H9 (cell line): ENCODE measurements at regions not wholly inside any gene's neighbourhood (a gene's known extent, or its start where the extent isn't known, plus 50 kb on each side); places are given as distances from the start of the nearest gene placed in this dataset.

ENCODE experiments used
- DNase-seq: peaks from one replicate; pipeline ENCODE4 v3.0.0-alpha.2; 2017
- H2AFZ ChIP-seq: one replicate; pipeline ENCODE4 v1.6.1; 2013; ENCODE audit warnings: mild to moderate bottlenecking, low read length, control low read depth, moderate library complexity
- H2AK5ac ChIP-seq: 2 replicates; pipeline ENCODE4 v1.6.1; 2013; ENCODE audit warnings: low read length, control low read depth, mixed read lengths; ENCODE audit not compliant: insufficient read length
- H2BK120ac ChIP-seq: one replicate; pipeline ENCODE4 v1.6.1; 2013; ENCODE audit warnings: low read depth, mild to moderate bottlenecking, low read length, control low read depth, inconsistent platforms; ENCODE audit not compliant: poor library complexity, severe bottlenecking
- H2BK12ac ChIP-seq: 2 replicates; pipeline ENCODE4 v1.6.1; 2013; ENCODE audit warnings: low read length, control low read depth, mixed read lengths, low read depth; ENCODE audit not compliant: insufficient read length
- H2BK15ac ChIP-seq: 2 replicates; pipeline ENCODE4 v1.6.1; 2013; ENCODE audit warnings: low read depth, low read length, control low read depth
- H2BK20ac ChIP-seq: one replicate; pipeline ENCODE4 v1.6.1; 2013; ENCODE audit warnings: low read depth, mild to moderate bottlenecking, low read length, control low read depth, inconsistent platforms; ENCODE audit not compliant: poor library complexity, severe bottlenecking
- H2BK5ac ChIP-seq: 2 replicates; pipeline ENCODE4 v1.6.1; 2013; ENCODE audit warnings: low read length, control low read depth, mixed read lengths; ENCODE audit not compliant: insufficient read length
- H3K14ac ChIP-seq: 2 replicates; pipeline ENCODE4 v1.6.1; 2013; ENCODE audit warnings: low read length, control low read depth; ENCODE audit not compliant: insufficient read depth
- H3K18ac ChIP-seq: 2 replicates; pipeline ENCODE4 v1.6.1; 2013; ENCODE audit warnings: low read depth, mild to moderate bottlenecking, mixed read lengths, low read length, control low read depth; ENCODE audit not compliant: insufficient read length
- H3K23ac ChIP-seq: 2 replicates; pipeline ENCODE4 v1.6.1; 2013; ENCODE audit warnings: low read length, control low read depth, mixed read lengths, low read depth; ENCODE audit not compliant: insufficient read length
- H3K23me2 ChIP-seq: 2 replicates; pipeline ENCODE4 v1.6.1; 2013; ENCODE audit warnings: low read depth, mild to moderate bottlenecking, mixed read lengths, low read length, control low read depth; ENCODE audit not compliant: insufficient read length, poor library complexity, severe bottlenecking
- H3K27ac ChIP-seq: 2 replicates; pipeline ENCODE4 v1.5.1; 2013; ENCODE audit warnings: low read length, control low read depth, mixed read lengths, low read depth; ENCODE audit not compliant: insufficient read length
- H3K27me3 ChIP-seq: 2 replicates; pipeline ENCODE4 v1.6.1; 2013; ENCODE audit warnings: low read length, control low read depth, inconsistent platforms; ENCODE audit not compliant: insufficient read depth
- H3K4ac ChIP-seq: 2 replicates; pipeline ENCODE4 v1.6.1; 2013; ENCODE audit warnings: low read depth, mild to moderate bottlenecking, control low read depth, inconsistent platforms, low read length, moderate library complexity
- H3K4me1 ChIP-seq: 2 replicates; pipeline ENCODE4 v1.6.1; 2013; ENCODE audit warnings: low read length, control low read depth, inconsistent platforms; ENCODE audit not compliant: insufficient read depth
- H3K4me2 ChIP-seq: 2 replicates; pipeline ENCODE4 v1.6.1; 2013; ENCODE audit warnings: low read length, control low read depth, mixed read lengths; ENCODE audit not compliant: insufficient read length, insufficient read depth
- H3K56ac ChIP-seq: 2 replicates; pipeline ENCODE4 v1.6.1; 2013; ENCODE audit warnings: low read depth, mild to moderate bottlenecking, mixed read lengths, low read length, control low read depth; ENCODE audit not compliant: insufficient read length
- H3K79me1 ChIP-seq: 2 replicates; pipeline ENCODE4 v1.6.1; 2013; ENCODE audit warnings: low read depth, mild to moderate bottlenecking, moderate library complexity, low read length, control low read depth, inconsistent platforms; ENCODE audit not compliant: insufficient read depth, poor library complexity, severe bottlenecking
- H3K79me2 ChIP-seq: 2 replicates; pipeline ENCODE4 v1.6.1; 2013; ENCODE audit warnings: low read length, control low read depth, inconsistent platforms; ENCODE audit not compliant: insufficient read depth
- H3K9ac ChIP-seq: 2 replicates; pipeline ENCODE4 v1.6.1; 2013; ENCODE audit warnings: low read length, control low read depth, mixed read lengths; ENCODE audit not compliant: insufficient read length; ENCODE audit errors: extremely low read depth
- H3K9me3 ChIP-seq: one replicate; pipeline ENCODE4 v1.6.1; 2013; ENCODE audit warnings: low read depth, low read length, inconsistent platforms; ENCODE audit not compliant: control insufficient read depth
- H3T11ph ChIP-seq: one replicate; pipeline ENCODE4 v1.6.1; 2013; ENCODE audit warnings: mild to moderate bottlenecking, low read length, control low read depth, inconsistent platforms
- H4K20me1 ChIP-seq: one replicate; pipeline ENCODE4 v1.6.1; 2013; ENCODE audit not compliant: control insufficient read depth, insufficient read length, insufficient read depth
- H4K5ac ChIP-seq: 2 replicates; pipeline ENCODE4 v1.6.1; 2013; ENCODE audit warnings: low read depth, mild to moderate bottlenecking, mixed read lengths, low read length, control low read depth; ENCODE audit not compliant: insufficient read length
- H4K8ac ChIP-seq: replicated peaks from 2 replicates; pipeline ENCODE4 v1.6.1; 2013; ENCODE audit warnings: low read length, control low read depth, mixed read lengths, low read depth; ENCODE audit not compliant: insufficient read length
- H4K91ac ChIP-seq: 2 replicates; pipeline ENCODE4 v1.6.1; 2013; ENCODE audit warnings: low read depth, mild to moderate bottlenecking, moderate library complexity, mixed read lengths, low read length, control low read depth; ENCODE audit not compliant: insufficient read length
- H3K27ac Mint-ChIP-seq, 3 experiments: 2 replicates in 2 of 3; 3 replicates in 1 of 3; pipeline ENCODE4 v1.8.0; 2020 to 2021; ENCODE audit warnings: mixed read lengths in 3 of 3, mild to moderate bottlenecking in 1 of 3, moderate library complexity in 1 of 3
- H3K27me3 Mint-ChIP-seq: 2 replicates; pipeline ENCODE4 v1.8.0; 2021; ENCODE audit warnings: low read depth, mild to moderate bottlenecking, moderate library complexity, mixed read lengths
- H3K36me3 Mint-ChIP-seq, 3 experiments: 2 replicates in 2 of 3; 3 replicates in 1 of 3; pipeline ENCODE4 v1.8.0; 2020 to 2021; ENCODE audit warnings: low read depth in 3 of 3, mixed read lengths in 3 of 3; ENCODE audit not compliant: insufficient read depth in 1 of 3
- H3K4me1 Mint-ChIP-seq, 2 experiments: 2 replicates each; pipeline ENCODE4 v1.8.0; 2020; ENCODE audit warnings: mixed read lengths in 2 of 2
- H3K4me3 Mint-ChIP-seq, 2 experiments: 2 replicates in 1 of 2; 3 replicates in 1 of 2; pipeline ENCODE4 v1.8.0; 2020 to 2021; ENCODE audit warnings: mild to moderate bottlenecking in 2 of 2, mixed read lengths in 2 of 2, moderate library complexity in 1 of 2
- H3K9me3 Mint-ChIP-seq, 2 experiments: 2 replicates in 1 of 2; 3 replicates in 1 of 2; pipeline ENCODE4 v1.8.0; 2020; ENCODE audit warnings: mild to moderate bottlenecking in 2 of 2, mixed read lengths in 2 of 2, moderate library complexity in 1 of 2
- CTCF ChIP-seq: fragments of 200-600 bp; sonication (generic); conservative IDR thresholded peaks from 3 replicates; pipeline ENCODE4 v1.8.0; 2021; ENCODE audit warnings: antibody characterized with exemption, mild to moderate bottlenecking
- WGBS: extraction: QIAGEN DNeasy Blood & Tissue Kit; methylation state at CpG from one replicate; pipeline ENCODE4 v1.1.7; 2013; ENCODE audit warnings: missing lambda C conversion rate, low lambda C conversion rate, mixed read lengths; ENCODE audit not compliant: insufficient read length; ENCODE audit errors: extremely low coverage; 5-methylcytosine and 5-hydroxymethylcytosine counted together

- no peak overlapping the region for H3K4me3 Mint-ChIP-seq
- H3K9me3 Mint-ChIP-seq: peaks cover 62 to 71% of the 10 kb centered on the region in 2 experiments
- no peak for DNase-seq
- peaks cover 16% of the 10 kb centered on the region for H3K27me3 Mint-ChIP-seq
- Histone ChIP-seq H3K56ac (no peak overlapping the region), H3K18ac (no peak overlapping the region), H2AK5ac (no peak overlapping the region), H3K9ac (no peak overlapping the region), H3T11ph (no peak overlapping the region), H3K23me2 (no peaks in the 10 kb centered on the region), H4K5ac (no peak overlapping the region), H3K14ac (no peak overlapping the region), H2BK120ac (no peak overlapping the region), H3K4me1 (no peaks in the 10 kb centered on the region), H4K8ac (no peak overlapping the region), H3K9me3 (peaks cover 8% of the 10 kb centered on the region), H3K4ac (no peak overlapping the region), H4K20me1 (no peaks in the 10 kb centered on the region), H3K79me2 (0 out of 2 replicates have a peak, but pooled peaks cover 1% of the 10 kb centered on the region), H3K27me3 (no peaks in the 10 kb centered on the region), H2BK20ac (no peak overlapping the region), H3K4me2 (no peak overlapping the region), H3K27ac (no peak overlapping the region), H2BK12ac (no peak overlapping the region), H2BK5ac (no peak overlapping the region), H4K91ac (no peak overlapping the region), H3K23ac (no peak overlapping the region), H2BK15ac (no peak overlapping the region), H2AFZ (no peak overlapping the region), H3K79me1 (no peaks in the 10 kb centered on the region)
- H3K27ac Mint-ChIP-seq: no peak overlapping the region
- peaks cover 7 to 15% (median 9%) of the 10 kb centered on the region in 3 experiments for H3K36me3 Mint-ChIP-seq
- TF ChIP-seq CTCF: no peak
- no CpG with 5 or more reads among the region's 4 CpGs for WGBS
- H3K4me1 Mint-ChIP-seq: peaks cover 3 to 8% of the 10 kb centered on the region in 2 experiments
Observed at GRCh38 chrX:40189637-40190036, 91.9 kb upstream of the BCOR start.
